ENCODE measurements at regions not wholly inside any gene's neighbourhood (a gene's known extent, or its start where the extent isn't known, plus 50 kb on each side); places are given as distances from the start of the nearest gene placed in this dataset.

- H3K27ac ChIP-seq = no peak overlapping the region
- TF ChIP-seq, protein P1, sequence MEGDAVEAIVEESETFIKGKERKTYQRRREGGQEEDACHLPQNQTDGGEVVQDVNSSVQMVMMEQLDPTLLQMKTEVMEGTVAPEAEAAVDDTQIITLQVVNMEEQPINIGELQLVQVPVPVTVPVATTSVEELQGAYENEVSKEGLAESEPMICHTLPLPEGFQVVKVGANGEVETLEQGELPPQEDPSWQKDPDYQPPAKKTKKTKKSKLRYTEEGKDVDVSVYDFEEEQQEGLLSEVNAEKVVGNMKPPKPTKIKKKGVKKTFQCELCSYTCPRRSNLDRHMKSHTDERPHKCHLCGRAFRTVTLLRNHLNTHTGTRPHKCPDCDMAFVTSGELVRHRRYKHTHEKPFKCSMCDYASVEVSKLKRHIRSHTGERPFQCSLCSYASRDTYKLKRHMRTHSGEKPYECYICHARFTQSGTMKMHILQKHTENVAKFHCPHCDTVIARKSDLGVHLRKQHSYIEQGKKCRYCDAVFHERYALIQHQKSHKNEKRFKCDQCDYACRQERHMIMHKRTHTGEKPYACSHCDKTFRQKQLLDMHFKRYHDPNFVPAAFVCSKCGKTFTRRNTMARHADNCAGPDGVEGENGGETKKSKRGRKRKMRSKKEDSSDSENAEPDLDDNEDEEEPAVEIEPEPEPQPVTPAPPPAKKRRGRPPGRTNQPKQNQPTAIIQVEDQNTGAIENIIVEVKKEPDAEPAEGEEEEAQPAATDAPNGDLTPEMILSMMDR (IDR thresholded peaks at IDR 0.05 in 4 of 5, conservative IDR thresholded peaks at IDR 0.05 in 1 of 5) = no peak
- TF ChIP-seq POLR2A (IDR thresholded peaks at IDR 0.05) = no peak
- H3K27me3 ChIP-seq = no peaks in the 10 kb centered on the region
- no peaks in the 10 kb centered on the region for H3K4me1 ChIP-seq
- in situ Hi-C loops (cut with MboI; ENCODE audit: low sequenced_read_pairs in 4 of 4) = no loop called here
- H3K4me3 ChIP-seq = no peak overlapping the region
- intact Hi-C loops (cut with DNase I; ENCODE audit: low total_unique reads) = no loop called here
- H3K9me3 ChIP-seq = no peaks in the 10 kb centered on the region
- no peak for ATAC-seq
- no peaks in the 10 kb centered on the region for H3K36me3 ChIP-seq
- DNase-seq = no peak
Measured at GRCh38 chr5:63233361-63233760, 654.7 kb downstream of the LRRC70 start.

GRCh38 chr5:63230754-63231153, 652.1 kb downstream of the LRRC70 start:
- TF ChIP-seq POLR2A (IDR thresholded peaks at IDR 0.05) = no peak
- TF ChIP-seq, protein P1 (IDR thresholded peaks at IDR 0.05 in 4 of 5, conservative IDR thresholded peaks at IDR 0.05 in 1 of 5) = no peak
- in situ Hi-C loops (cut with MboI; ENCODE audit: low sequenced_read_pairs in 4 of 4) = no loop called here
- ATAC-seq = no peak

GRCh38 chr5:63228154-63228553, 649.5 kb downstream of the LRRC70 start:
- no peaks in the 10 kb centered on the region for H3K9me3 ChIP-seq
- in situ Hi-C loops (cut with MboI; ENCODE audit: low sequenced_read_pairs in 4 of 4) (no loop called here), intact Hi-C loops (cut with DNase I; ENCODE audit: low total_unique reads) (no loop called here)
- H3K27ac ChIP-seq = no peak overlapping the region
- no peak overlapping the region for H3K4me3 ChIP-seq
- DNase-seq (no peak), ATAC-seq (no peak)
- TF ChIP-seq, protein P1 (IDR thresholded peaks at IDR 0.05 in 4 of 5, conservative IDR thresholded peaks at IDR 0.05 in 1 of 5) = no peak
- no peak for TF ChIP-seq POLR2A (IDR thresholded peaks at IDR 0.05)
- H3K27me3 ChIP-seq = no peaks in the 10 kb centered on the region
- H3K4me1 ChIP-seq = no peaks in the 10 kb centered on the region
- no peaks in the 10 kb centered on the region for H3K36me3 ChIP-seq

More at GRCh38 chr5:63230754-63231153, 652.1 kb downstream of the LRRC70 start:
- H3K9me3 ChIP-seq = no peaks in the 10 kb centered on the region
- H3K4me1 ChIP-seq = no peaks in the 10 kb centered on the region
- H3K27ac ChIP-seq = no peak overlapping the region
- H3K27me3 ChIP-seq = no peaks in the 10 kb centered on the region
- DNase-seq = no peak
- H3K4me3 ChIP-seq = no peak overlapping the region
- H3K36me3 ChIP-seq = no peaks in the 10 kb centered on the region
- intact Hi-C loops (cut with DNase I; ENCODE audit: low total_unique reads) = no loop called here

GRCh38 chr5:63220244-63220643, 641.6 kb downstream of the LRRC70 start:
- Histone ChIP-seq H3K36me3 (no peaks in the 10 kb centered on the region), H3K9me3 (no peaks in the 10 kb centered on the region), H3K4me1 (no peaks in the 10 kb centered on the region), H3K4me3 (no peak overlapping the region), H3K27me3 (no peaks in the 10 kb centered on the region), H3K27ac (no peak overlapping the region)
- DNase-seq (no peak), ATAC-seq (no peak)
- intact Hi-C loops (cut with DNase I; ENCODE audit: low total_unique reads) (no loop called here), in situ Hi-C loops (cut with MboI; ENCODE audit: low sequenced_read_pairs in 4 of 4) (no loop called here)
- no peak for TF ChIP-seq POLR2A (IDR thresholded peaks at IDR 0.05)
- TF ChIP-seq, protein P1 (IDR thresholded peaks at IDR 0.05 in 4 of 5, conservative IDR thresholded peaks at IDR 0.05 in 1 of 5) = no peak

DNA sequence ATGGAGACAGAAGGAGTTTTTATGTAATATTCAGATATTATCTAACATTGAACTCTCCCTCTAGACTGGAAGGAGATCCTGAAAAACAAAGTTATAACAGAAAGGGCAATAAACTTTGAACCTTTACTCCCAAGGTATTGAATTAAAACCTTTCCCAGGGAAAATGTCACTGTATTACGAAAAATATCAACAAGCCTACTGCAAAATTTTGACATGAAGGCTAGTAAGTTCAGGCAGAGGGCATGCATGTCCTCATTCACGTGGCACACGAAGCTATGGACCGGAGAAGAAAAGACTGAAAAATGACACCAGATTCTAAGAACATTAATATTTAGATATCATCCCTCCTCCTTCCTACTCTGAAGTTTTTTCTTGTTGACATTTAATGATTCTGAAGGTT, 638.8 kb downstream of the LRRC70 start:
- in situ Hi-C loops (cut with MboI; ENCODE audit: low sequenced_read_pairs in 4 of 4) = no loop called here
- H3K27me3 ChIP-seq = no peaks in the 10 kb centered on the region
- ATAC-seq = no peak
- H3K4me1 ChIP-seq = no peaks in the 10 kb centered on the region
- no peak overlapping the region for H3K4me3 ChIP-seq
- intact Hi-C loops (cut with DNase I; ENCODE audit: low total_unique reads) = no loop called here
- DNase-seq = no peak
- TF ChIP-seq, protein P1 (IDR thresholded peaks at IDR 0.05 in 4 of 5, conservative IDR thresholded peaks at IDR 0.05 in 1 of 5) = no peak
- TF ChIP-seq POLR2A (IDR thresholded peaks at IDR 0.05) = no peak
- H3K27ac ChIP-seq = no peak overlapping the region
- H3K9me3 ChIP-seq = no peaks in the 10 kb centered on the region
- no peaks in the 10 kb centered on the region for H3K36me3 ChIP-seq
